ENCODE measurements at regions not wholly inside any gene's neighbourhood (a gene's known extent, or its start where the extent isn't known, plus 50 kb on each side); places are given as distances from the start of the nearest gene placed in this dataset.

DNA sequence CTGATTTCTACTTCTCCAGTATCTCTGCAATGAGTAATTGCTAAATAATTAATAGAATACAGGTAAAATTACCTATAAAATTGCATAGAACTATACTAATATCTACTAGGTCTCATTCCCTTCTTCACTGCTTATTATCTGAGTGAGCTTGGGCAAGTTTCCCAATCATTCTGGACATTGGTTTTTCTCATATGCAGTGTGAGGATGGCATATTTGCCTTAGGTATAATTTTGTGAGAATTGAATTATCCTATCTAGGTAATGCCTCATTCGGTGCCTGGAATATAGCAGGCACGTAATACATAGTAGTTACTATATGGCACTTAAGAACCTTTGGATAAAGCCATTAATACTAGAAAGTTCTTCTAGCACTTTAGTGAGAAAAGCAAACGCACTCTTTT lies 434.7 kb downstream of the GATA3 start:
- DNase-seq (ENCODE audit: extremely low read depth in 1 of 11, low read depth in 9 of 11, low spot score in 4 of 11) = no peak

DNA sequence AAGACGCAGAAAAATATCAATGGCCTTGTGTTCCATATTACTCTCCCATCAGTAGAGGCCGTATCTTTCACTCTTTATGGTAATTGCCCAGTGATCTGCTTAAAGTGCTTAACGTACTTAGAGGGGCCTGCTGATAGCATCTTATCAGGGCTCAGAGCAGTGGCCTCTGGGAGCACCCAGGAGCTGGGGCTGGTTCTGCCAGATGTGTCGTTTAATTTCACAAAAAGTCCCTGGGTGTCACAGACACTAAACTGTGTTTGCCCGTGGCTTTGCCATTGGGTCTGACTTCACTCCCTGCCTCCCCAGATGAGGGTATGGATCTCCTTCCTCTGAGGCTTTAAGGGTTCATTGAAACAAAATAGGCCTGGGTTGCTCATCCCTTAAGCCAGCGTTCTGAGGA lies 435.3 kb downstream of the GATA3 start:
- DNase-seq (ENCODE audit: extremely low read depth in 1 of 11, low read depth in 9 of 11, low spot score in 4 of 11) = no peak

DNA sequence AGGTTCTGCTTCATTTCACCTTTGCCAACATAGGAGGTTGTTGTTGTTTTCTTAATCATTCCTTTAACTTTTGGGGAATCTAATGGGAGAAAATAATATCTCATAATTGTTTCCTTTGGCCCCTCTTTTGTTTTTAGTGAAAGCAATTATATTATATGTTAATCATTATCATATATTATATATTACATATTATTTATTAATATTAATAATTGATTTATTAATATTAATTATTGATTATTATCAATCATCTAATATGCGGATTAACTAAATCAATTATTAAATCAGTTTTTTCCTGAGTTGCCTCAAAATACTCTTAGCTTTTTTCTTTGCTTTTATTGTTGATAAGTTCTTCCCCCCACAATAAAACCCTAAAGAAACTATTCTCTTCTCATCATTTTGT lies 443.8 kb downstream of the GATA3 start:
- no peak for DNase-seq (ENCODE audit: extremely low read depth in 1 of 11, low read depth in 9 of 11, low spot score in 4 of 11)

DNA sequence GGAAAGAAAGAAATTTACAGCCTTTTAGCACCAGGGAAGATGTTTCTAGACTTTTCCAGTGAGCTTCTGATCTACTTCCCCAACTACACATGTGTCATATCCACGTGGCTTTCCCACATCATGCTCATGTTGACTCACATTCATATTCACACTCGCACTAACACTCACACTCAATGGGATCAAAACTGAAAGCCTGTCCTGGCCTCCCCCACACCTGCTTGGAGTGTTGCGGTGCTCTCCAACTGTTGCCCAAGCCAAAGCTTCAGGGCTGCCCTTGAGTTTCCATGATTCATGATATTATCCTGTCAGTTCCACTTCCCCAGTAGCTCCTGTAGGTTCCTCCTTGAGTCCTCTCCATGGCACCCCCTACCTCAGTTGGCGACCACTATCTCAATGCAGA lies 444.4 kb downstream of the GATA3 start:
- DNase-seq (ENCODE audit: extremely low read depth in 1 of 11, low read depth in 9 of 11, low spot score in 4 of 11) = no peak

DNA sequence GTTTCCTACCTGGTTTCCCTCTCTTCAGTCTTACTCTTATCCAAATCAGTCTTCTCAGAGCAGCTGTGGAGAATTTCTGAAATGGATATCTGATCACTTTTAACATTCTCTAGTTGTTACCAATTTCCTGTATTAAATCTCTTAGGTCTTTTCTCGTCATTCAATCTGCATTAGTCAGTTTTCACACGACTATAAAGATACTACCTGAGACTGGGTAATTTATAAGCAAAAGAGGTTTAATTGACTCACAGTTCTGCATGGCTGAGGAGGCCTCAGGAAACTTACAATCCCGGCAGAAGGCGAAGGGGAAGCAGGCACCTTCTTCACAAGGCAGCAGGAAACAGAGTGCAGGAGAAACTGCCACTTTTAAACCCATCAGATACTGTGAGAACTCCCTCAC lies 444.8 kb downstream of the GATA3 start:
- no peak for DNase-seq (ENCODE audit: extremely low read depth in 1 of 11, low read depth in 9 of 11, low spot score in 4 of 11)

DNA sequence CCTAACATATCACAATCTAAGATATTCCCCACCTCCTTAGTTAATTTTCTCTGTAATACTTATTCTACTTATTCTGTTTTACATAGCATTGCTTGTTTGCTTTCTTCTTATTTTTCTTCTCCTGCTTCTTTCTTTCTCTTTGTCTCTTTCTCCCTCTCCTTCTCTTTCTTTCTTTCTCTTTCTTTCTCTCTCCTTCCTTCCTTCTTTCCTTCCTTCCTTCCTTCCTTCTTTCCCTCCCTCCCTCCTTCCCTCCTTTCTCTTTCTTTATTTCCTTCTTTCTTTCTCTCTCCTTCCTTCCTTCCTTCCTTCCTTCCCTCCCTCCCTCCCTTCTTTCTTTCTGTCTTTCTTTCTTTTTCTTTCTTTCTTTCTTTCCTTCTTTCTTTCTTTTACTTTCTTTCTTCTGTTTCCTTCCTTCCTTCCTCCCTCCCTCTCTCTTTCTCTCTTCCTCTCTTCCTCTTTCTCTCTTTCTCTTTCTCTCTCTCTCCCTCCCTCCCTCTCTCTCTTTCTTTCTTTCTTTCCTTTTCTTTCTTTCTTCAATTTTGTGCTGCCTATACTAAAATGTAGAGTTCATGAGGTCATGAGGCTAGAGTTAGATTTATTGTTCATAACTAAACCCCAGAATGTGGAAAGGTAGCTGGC lies 445.4 kb downstream of the GATA3 start:
- no peak for DNase-seq (ENCODE audit: extremely low read depth in 1 of 11, low read depth in 9 of 11, low spot score in 4 of 11)

DNA sequence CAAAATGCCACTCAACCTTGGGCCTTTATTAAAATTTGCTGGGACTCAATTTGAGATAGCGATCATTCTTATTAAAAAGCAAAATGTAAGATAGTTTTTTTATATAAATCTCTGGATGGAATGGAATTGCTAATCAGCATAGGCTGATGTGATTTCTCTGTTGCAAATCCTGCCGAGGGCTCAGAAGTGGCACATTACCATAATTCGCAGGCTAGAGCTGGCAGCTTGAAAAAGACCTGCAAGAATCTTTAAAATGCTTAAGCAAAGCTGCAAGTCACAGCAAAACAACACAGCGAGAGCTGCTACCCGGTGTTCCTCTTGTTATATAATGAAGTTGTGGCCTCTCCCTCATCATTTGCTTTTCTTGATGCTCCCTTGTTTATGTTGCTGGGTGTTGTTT lies 448.1 kb downstream of the GATA3 start:
- DNase-seq (ENCODE audit: extremely low read depth in 1 of 11, low read depth in 9 of 11, low spot score in 4 of 11) = no peak

DNA sequence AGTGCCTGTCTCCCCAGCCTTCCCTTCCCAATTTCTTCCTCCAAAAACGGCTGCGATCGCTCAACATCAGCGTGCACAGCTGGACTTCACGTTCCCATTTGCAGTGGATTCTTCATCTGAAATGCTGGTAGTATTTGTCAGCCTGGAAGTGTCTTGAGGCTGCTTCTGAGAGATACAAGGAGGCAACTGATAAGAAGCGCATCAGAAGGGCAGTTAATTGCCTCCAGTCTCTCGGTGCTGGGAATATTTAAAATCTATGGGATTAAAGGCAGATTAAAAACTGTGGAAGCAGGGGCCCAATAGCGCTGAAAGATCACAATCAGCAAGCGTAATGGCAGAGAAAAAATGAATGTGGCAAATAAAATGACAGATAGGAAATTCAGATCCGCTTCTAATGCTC lies 450.0 kb downstream of the GATA3 start:
- no peak for DNase-seq (ENCODE audit: extremely low read depth in 1 of 11, low read depth in 9 of 11, low spot score in 4 of 11)

DNA sequence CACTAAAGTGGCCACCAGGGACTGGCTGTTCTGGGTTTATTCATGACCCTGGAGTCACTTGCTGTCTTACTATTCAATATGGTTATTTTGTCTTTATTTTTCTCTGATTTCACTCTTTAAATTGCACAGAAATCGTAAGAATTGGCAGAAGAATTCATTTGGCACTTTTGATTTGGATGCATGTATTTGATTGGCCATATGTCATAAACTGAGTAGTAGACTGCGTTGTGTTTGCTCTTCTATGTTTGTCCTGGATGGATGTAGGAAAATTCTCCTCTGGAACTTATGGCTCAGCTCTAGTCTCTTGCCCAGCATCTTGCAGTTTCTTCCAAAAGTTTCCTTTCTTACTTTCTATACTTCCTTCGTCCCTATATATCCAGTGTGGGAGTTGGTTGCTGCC lies 452.7 kb downstream of the GATA3 start:
- no peak for DNase-seq (ENCODE audit: extremely low read depth in 1 of 11, low read depth in 9 of 11, low spot score in 4 of 11)

DNA sequence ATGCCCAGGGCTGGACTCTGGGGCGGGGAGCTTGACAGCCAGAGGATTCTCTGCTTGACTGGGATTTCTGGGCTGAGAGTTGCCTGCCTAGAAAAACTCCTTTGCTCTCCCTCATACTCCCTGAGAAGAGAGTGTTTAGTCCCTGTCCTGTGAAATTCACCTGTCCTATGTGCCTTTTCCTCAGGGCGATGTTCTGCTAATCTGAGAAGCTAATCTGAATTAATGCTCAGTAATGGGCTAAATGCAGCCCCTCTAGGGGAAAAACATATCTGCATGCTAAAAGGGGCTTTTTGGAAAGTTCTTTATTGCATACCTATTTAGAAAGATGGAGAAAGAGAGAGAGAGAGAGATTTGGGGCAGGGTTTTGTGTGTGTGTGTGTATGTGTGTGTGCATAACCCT lies 454.4 kb downstream of the GATA3 start:
- DNase-seq (ENCODE audit: extremely low read depth in 1 of 11, low read depth in 9 of 11, low spot score in 4 of 11) = no peak

DNA sequence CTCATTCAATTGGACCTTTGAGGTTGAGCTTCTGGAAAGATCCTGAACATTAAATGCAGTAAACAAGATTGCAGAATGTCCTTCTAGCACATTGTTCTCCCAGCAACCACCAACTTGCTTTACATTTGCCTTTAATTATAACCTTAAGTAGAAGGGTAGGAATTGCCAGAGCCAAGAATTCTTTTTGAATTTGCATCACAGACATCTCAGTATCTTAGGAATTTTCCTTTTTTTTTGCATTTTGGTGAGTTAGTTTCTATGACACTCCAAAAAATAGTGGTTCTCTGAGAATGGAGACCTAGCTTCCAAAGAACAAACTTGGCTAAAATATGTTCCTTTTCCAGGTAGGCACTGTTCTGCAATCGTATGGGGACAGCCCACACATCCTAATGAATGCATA lies 456.0 kb downstream of the GATA3 start:
- no peak for DNase-seq (ENCODE audit: extremely low read depth in 1 of 11, low read depth in 9 of 11, low spot score in 4 of 11)

DNA sequence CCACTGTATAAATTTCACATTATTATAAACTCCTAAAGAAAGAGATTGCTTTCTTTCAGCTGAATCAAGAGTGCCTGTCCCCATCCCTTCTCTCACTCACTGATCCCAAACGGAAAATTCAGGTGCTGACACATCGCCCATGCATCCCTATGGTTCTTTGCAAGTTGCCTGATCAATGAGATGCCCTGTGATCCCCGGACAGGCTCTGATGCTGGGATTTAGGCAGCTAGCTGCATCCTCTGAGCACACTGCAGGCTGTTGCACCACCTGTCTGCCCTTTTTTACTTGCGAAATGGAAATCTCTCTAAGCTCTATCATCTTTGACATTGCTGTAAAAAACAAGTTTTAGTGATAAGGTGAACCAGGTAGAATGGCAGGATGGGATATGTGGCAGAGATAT lies 456.5 kb downstream of the GATA3 start:
- DNase-seq (ENCODE audit: extremely low read depth in 1 of 11, low read depth in 9 of 11, low spot score in 4 of 11) = no peak

DNA sequence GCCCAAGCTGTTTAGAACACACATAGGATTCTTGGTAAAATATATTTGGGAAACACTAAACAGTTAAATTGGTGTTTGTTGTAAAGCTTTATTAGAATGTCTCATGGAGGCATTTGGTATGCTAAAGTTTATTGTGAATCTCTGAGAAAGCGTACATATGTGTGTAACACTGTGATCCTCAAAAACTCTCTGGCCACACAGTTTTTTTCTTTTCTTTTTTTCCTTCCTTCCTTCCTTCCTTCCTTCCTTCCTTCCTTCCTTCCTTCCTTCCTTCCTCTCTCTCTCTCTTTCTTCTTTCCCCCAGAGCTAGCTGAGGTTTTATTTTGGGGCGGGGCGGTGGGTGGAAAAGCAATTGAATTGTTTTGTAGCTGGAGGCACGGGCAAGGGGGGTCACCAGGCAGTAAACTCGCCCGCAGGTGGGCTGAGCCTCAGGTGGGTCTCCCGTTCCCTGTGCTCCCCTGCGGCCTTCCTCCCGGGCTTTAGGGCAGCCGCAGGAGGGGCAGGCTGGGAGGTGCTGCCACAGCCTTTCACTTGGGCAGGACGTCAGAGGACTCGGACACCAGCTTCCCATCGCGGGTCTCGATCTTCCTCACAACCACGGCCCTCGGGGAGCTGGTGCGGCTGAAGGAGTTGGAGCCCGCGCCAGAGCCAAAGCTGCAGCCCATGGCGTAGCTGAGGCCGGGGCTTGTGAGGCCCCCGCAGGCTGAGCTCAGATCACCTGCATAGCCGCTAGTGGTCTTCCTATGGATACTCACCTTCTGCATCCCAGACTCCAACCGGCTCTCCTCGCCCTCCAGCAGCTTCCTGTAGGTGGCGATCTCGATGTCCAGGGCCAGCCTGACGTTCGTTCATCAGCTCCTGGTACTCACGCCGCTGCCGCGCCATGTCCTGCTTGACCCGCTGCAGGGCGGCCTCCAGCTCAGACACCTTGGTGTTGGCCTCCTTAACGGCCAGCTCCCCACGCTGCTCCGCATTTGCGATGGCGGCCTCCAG lies 459.0 kb downstream of the GATA3 start:
- no peak for DNase-seq (ENCODE audit: extremely low read depth in 1 of 11, low read depth in 9 of 11, low spot score in 4 of 11)

DNA sequence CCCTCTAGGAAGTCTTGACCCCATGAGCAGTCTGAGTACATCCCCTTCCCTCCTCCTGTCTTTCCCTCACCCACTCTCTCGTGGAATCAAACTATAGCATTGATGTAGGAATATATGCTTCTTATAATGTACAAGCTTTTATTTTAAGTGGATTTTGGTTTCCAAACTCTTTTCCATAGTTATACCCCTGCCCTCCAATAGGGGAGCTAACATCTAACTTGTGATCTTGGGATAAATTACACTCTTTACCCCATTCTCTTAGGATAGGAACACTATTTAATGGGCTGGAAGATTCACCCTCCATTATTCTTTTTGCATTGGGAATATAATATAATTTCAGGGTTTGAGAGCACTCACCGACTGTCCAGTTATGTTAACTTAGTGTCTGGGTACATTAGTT lies 465.9 kb downstream of the GATA3 start:
- no peak for DNase-seq (ENCODE audit: extremely low read depth in 1 of 11, low read depth in 9 of 11, low spot score in 4 of 11)

DNA sequence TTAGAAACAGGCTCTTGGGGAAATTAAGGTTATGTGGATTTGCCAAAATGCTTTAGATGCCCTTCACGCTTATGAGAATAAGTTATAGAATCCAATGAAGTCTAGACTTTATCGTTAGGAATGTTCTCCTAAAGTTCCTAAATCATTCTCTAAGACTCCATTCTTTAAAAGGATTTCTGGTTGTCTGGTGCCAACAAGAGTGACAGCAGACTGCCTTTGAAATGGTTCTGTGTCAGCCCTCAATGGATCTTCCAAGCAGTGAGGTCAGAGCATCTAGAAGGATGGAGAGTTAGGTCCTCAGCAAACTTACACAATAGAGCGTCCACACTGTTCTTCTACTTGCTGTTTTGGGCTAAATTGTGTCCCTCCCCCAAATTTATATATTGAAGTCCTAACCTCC lies 473.3 kb downstream of the GATA3 start:
- no peak for DNase-seq (ENCODE audit: extremely low read depth in 1 of 11, low read depth in 9 of 11, low spot score in 4 of 11)

DNA sequence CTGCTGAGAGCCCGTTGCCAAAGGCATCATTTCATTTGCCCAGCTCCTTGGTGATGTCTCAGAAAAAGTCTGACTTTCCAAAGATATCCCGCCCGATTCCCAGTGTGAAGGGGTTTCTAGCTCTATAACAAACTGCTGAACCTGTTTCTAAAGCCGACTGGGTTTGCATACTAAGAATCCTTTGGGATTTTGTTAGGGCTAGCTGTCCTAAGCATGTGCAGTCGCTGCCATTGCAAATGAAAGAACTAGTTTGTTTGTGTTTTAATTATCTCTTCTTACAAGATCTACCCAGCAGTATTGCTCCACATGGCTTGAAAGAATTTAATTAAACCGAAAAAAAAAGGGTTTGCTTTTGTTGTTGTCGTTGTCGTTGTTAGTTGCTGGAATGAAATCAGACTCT lies 476.6 kb downstream of the GATA3 start:
- no peak for DNase-seq (ENCODE audit: extremely low read depth in 1 of 11, low read depth in 9 of 11, low spot score in 4 of 11)

DNA sequence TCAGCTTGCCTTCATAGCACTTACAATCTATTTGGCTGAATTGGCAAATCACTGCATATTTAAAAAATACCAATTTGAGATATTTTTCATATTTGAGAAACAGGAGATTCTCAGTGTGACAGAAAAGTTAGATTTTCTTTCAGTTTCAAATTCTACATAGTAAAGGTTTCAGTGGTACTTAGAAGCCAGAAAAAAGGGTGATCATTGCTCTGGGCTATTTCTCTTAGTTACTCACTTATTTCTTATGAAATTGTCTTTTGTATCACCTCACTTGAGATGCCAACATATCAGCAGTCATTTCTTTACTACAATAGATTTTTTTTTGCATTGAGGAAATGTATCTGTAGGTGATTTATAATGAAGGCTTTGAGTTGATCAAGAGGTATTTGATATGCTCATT lies 478.2 kb downstream of the GATA3 start:
- no peak for DNase-seq (ENCODE audit: extremely low read depth in 1 of 11, low read depth in 9 of 11, low spot score in 4 of 11)

DNA sequence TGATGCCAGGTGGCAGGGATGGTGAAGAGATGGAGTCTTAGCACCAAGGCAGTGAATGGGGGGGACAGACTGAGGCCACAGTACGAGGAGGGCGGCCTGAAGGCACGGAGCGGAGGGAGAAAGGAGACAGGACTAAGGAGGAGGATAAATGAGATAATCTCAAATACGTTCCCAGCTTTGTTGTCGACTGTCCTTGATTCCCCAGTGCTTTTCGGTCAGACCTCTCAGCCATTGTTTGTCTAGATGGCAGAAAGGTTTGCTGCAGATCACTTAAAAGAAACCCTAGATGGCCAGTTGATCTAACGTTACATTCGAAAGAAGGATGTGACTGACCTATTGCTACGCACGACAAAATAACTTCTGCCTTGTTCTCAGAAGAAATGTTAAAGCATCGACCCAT lies 479.0 kb downstream of the GATA3 start:
- DNase-seq (ENCODE audit: extremely low read depth in 1 of 11, low read depth in 9 of 11, low spot score in 4 of 11) = peak in 4 of 11 donors; percentile 9 to 34 (median 24)

DNA sequence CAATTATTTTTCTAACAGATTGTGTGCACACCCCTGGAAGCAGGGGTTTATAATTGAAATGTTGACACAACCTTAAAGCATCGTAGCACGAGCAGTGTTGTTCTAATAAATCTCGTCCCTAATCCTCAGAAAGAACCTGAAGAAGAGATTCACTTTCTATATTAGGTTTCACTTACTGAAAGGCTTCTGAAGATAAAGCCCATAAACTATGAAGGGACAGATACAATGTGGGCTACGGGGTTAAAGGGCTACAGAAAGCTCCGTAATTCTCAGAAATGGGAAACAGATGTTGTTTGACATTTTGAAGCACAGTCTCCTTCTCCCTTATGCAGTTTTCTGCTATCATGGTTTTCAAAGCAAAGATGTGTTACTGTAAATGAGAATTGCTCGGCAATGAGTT lies 479.6 kb downstream of the GATA3 start:
- DNase-seq (ENCODE audit: extremely low read depth in 1 of 11, low read depth in 9 of 11, low spot score in 4 of 11) = peak; percentile 48 to 83 (median 68)

DNA sequence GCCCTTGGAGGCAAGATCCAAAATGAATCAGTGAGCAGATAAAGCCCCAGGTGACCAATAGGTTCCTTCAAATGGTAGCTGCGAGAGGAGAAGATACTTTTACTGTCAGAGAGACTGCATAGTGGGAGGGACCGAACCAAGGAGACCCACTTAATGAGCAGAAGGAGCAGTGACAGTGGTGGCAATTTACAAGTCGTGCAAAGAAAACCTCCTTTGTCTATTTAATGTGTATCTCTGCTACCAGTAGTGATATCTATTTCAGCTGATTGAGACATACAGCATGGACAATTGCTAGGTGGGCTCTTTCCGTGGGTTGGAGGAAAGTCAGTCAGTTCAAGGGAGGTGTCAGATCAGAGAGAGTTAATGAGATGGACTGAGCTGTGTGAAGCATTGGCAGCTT lies 480.4 kb downstream of the GATA3 start:
- DNase-seq (ENCODE audit: extremely low read depth in 1 of 11, low read depth in 9 of 11, low spot score in 4 of 11) = peak in 3 of 11 donors; percentile 17 to 27 (median 17)

DNA sequence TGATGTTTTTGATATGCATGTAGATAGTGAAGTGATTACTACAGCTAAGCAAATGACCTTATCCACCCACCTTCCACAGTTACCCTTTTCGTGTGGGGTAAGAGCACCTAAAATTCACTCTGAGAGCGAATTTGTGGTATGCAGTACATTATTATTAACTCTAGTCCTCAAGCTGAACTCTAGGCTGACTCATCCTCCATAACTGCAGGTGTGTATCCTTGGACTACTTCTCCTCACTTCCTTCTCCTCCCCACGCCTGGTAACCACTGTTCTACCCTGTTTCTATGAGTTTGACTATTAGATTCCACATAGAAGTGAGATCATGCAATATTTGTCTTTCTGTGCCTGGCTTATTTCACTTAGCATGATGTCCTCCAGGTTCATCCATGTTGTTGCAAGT lies 484.6 kb downstream of the GATA3 start:
- DNase-seq (ENCODE audit: extremely low read depth in 1 of 11, low read depth in 9 of 11, low spot score in 4 of 11) = no peak

Data from renal cortex interstitium (tissue), 11 donors.